ENCODE measurements at regions not wholly inside any gene's neighbourhood (a gene's known extent, or its start where the extent isn't known, plus 50 kb on each side); places are given as distances from the start of the nearest gene placed in this dataset.
"Not testable (repeated sequence)": the region's sequence is repeated elsewhere in the genome, so short reads cannot be mapped to it uniquely, and the experiment has no call there.

- DNase-seq (ENCODE audit: low read depth) = peak; percentile 11
- no peak overlapping the region for H3K4me3 ChIP-seq (replicated peaks; ENCODE audit: low read depth, low read length)
- TF ChIP-seq, protein P1, sequence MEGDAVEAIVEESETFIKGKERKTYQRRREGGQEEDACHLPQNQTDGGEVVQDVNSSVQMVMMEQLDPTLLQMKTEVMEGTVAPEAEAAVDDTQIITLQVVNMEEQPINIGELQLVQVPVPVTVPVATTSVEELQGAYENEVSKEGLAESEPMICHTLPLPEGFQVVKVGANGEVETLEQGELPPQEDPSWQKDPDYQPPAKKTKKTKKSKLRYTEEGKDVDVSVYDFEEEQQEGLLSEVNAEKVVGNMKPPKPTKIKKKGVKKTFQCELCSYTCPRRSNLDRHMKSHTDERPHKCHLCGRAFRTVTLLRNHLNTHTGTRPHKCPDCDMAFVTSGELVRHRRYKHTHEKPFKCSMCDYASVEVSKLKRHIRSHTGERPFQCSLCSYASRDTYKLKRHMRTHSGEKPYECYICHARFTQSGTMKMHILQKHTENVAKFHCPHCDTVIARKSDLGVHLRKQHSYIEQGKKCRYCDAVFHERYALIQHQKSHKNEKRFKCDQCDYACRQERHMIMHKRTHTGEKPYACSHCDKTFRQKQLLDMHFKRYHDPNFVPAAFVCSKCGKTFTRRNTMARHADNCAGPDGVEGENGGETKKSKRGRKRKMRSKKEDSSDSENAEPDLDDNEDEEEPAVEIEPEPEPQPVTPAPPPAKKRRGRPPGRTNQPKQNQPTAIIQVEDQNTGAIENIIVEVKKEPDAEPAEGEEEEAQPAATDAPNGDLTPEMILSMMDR (IDR thresholded peaks at IDR 0.05; ENCODE audit: low read length, missing control alignments) = no peak
Measured at GRCh38 chr4:75254745-75255144, 259.5 kb downstream of the RCHY1 start.

DNA sequence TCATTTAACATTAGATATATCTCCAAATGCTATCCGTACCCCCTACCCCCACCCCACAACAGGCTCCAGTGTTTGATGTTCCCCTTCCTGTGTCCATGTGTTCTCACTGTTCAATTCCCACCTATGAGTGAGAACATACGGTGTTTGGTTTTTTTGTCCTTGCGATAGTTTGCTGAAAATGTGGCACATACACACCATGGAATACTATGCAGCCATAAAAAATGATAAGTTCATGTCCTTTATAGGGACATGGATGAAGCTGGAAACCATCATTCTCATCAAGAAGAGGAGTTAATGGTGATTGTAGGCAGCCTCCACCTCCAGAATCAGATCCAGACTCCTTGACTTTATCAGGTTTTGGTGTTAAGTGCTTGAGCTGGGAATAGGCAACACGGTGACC is 261.1 kb downstream of the RCHY1 start:
- not testable (repeated sequence) for H3K4me3 ChIP-seq (replicated peaks; ENCODE audit: low read depth, low read length); DNase-seq (ENCODE audit: low read depth)

- DNase-seq (ENCODE audit: low read depth) = no peak
- no peak overlapping the region for H3K4me3 ChIP-seq (replicated peaks; ENCODE audit: low read depth, low read length)
- TF ChIP-seq, protein P1 (IDR thresholded peaks at IDR 0.05; ENCODE audit: low read length, missing control alignments) = no peak
Measured at GRCh38 chr4:75251547-75251946, 262.7 kb downstream of the RCHY1 start.

GRCh38 chr4:75249739-75250138 is 264.5 kb downstream of the RCHY1 start:
- no peak overlapping the region for H3K4me3 ChIP-seq (replicated peaks; ENCODE audit: low read depth, low read length)
- DNase-seq (ENCODE audit: low read depth) = no peak
- TF ChIP-seq, protein P1 (IDR thresholded peaks at IDR 0.05; ENCODE audit: low read length, missing control alignments) = no peak

- peak; percentile 6 for DNase-seq (ENCODE audit: low read depth)
- TF ChIP-seq, protein P1 (IDR thresholded peaks at IDR 0.05; ENCODE audit: low read length, missing control alignments) = no peak
- no peak overlapping the region for H3K4me3 ChIP-seq (replicated peaks; ENCODE audit: low read depth, low read length)
Measured at GRCh38 chr4:75248770-75249407, 265.3 kb downstream of the RCHY1 start.

GRCh38 chr4:75244325-75244724 is 269.9 kb downstream of the RCHY1 start:
- no peak for DNase-seq (ENCODE audit: low read depth)
- H3K4me3 ChIP-seq (replicated peaks; ENCODE audit: low read depth, low read length) = no peak overlapping the region
- TF ChIP-seq, protein P1 (IDR thresholded peaks at IDR 0.05; ENCODE audit: low read length, missing control alignments) = no peak

GRCh38 chr4:75243570-75243969 is 270.6 kb downstream of the RCHY1 start:
- H3K4me3 ChIP-seq (replicated peaks; ENCODE audit: low read depth, low read length) = no peak overlapping the region
- TF ChIP-seq, protein P1 (IDR thresholded peaks at IDR 0.05; ENCODE audit: low read length, missing control alignments) = no peak
- DNase-seq (ENCODE audit: low read depth) = no peak

Measured in fibroblast of pulmonary artery (primary cell).